Activated CD4-positive, CD25-positive, alpha-beta regulatory T cell treated with anti-CD3 and anti-CD28 coated beads, Interleukin-2, amount 50 U/mL, for 16 hours (primary cell): ENCODE measurements at regions not wholly inside any gene's neighbourhood (a gene's known extent, or its start where the extent isn't known, plus 50 kb on each side); places are given as distances from the start of the nearest gene placed in this dataset.
"Not testable (repeated sequence)": the region's sequence is repeated elsewhere in the genome, so short reads cannot be mapped to it uniquely, and the experiment has no call there.

Source experiments
- DNase-seq: peaks from one replicate; pipeline ENCODE4 v3.0.0-alpha.2; 2020; ENCODE audit warnings: low read depth, low spot score

GRCh38 chr21:27776925-27777553, 810.2 kb upstream of the ADAMTS5 start:
- DNase-seq: no peak

GRCh38 chr21:27772816-27773215, 805.9 kb upstream of the ADAMTS5 start:
- DNase-seq: no peak

- DNase-seq: no peak
Measured at GRCh38 chr21:27771938-27772483, 805.1 kb upstream of the ADAMTS5 start.

- DNase-seq: no peak
Measured at GRCh38 chr21:27769763-27770162, 802.9 kb upstream of the ADAMTS5 start.

- not testable (repeated sequence) for DNase-seq
Measured at GRCh38 chr21:27768046-27768637, 801.3 kb upstream of the ADAMTS5 start.

GRCh38 chr21:27764056-27764455, 797.2 kb upstream of the ADAMTS5 start:
- no peak for DNase-seq

- no peak for DNase-seq
Measured at GRCh38 chr21:27761623-27762022, 794.7 kb upstream of the ADAMTS5 start.

GRCh38 chr21:27759820-27760219, 792.9 kb upstream of the ADAMTS5 start:
- no peak for DNase-seq

GRCh38 chr21:27759091-27759659, 792.3 kb upstream of the ADAMTS5 start:
- DNase-seq: no peak

GRCh38 chr21:27756191-27756590, 789.3 kb upstream of the ADAMTS5 start:
- no peak for DNase-seq

GRCh38 chr21:27743971-27744564, 777.2 kb upstream of the ADAMTS5 start:
- DNase-seq: no peak

- DNase-seq: no peak
Measured at GRCh38 chr21:27741736-27742135, 774.8 kb upstream of the ADAMTS5 start.

GRCh38 chr21:27740084-27740483, 773.2 kb upstream of the ADAMTS5 start:
- DNase-seq: no peak

- no peak for DNase-seq
Measured at GRCh38 chr21:27739187-27739586, 772.3 kb upstream of the ADAMTS5 start.

- DNase-seq: no peak
Measured at GRCh38 chr21:27735699-27736098, 768.8 kb upstream of the ADAMTS5 start.

- DNase-seq: no peak
Measured at GRCh38 chr21:27734146-27734545, 767.3 kb upstream of the ADAMTS5 start.

- no peak for DNase-seq
Measured at GRCh38 chr21:27725916-27726315, 759.0 kb upstream of the ADAMTS5 start.

- no peak for DNase-seq
Measured at GRCh38 chr21:27722095-27722494, 755.2 kb upstream of the ADAMTS5 start.

GRCh38 chr21:27721675-27722074, 754.8 kb upstream of the ADAMTS5 start:
- DNase-seq: no peak

GRCh38 chr21:27719226-27719625, 752.3 kb upstream of the ADAMTS5 start:
- DNase-seq: no peak

- no peak for DNase-seq
Measured at GRCh38 chr21:27715131-27715530, 748.2 kb upstream of the ADAMTS5 start.
